ENCODE measurements at regions not wholly inside any gene's neighbourhood (a gene's known extent, or its start where the extent isn't known, plus 50 kb on each side); places are given as distances from the start of the nearest gene placed in this dataset.

GRCh38 chr5:60517094-60517694 lies 182.8 kb downstream of the DEPDC1B start:
- Histone ChIP-seq H3K27me3 (ENCODE audit: insufficient read depth, low read length) (no peaks in the 10 kb centered on the region), H3K9me3 (ENCODE audit: insufficient read depth, low read depth, low read length) (no peaks in the 10 kb centered on the region), H3K79me2 (ENCODE audit: insufficient read depth, low read length) (no peaks in the 10 kb centered on the region), H3K36me3 (ENCODE audit: insufficient read depth, low read length) (no peaks in the 10 kb centered on the region), H3K4me2 (ENCODE audit: low read length) (no peak overlapping the region), H4K20me1 (ENCODE audit: insufficient read depth, low read length) (no peaks in the 10 kb centered on the region), H3K4me1 (ENCODE audit: insufficient read depth, low read length) (peaks cover 4% of the 10 kb centered on the region), H2AFZ (ENCODE audit: low read depth, low read length) (no peak overlapping the region), H3K9ac (ENCODE audit: low read length) (no peak overlapping the region), H3K4me3 (ENCODE audit: insufficient read depth, low read depth, low read length) (no peak overlapping the region), H3K27ac (ENCODE audit: low read depth, low read length) (no peak overlapping the region)
- Mint-ChIP-seq H3K36me3 (ENCODE audit: low read depth, unreplicated experiment) (no peaks in the 10 kb centered on the region), H3K27me3 (ENCODE audit: low read depth, unreplicated experiment) (peaks cover 8% of the 10 kb centered on the region), H3K4me1 (ENCODE audit: low read depth, unreplicated experiment) (peaks cover 3% of the 10 kb centered on the region), H3K4me3 (ENCODE audit: unreplicated experiment) (no peak overlapping the region), H3K27ac (ENCODE audit: unreplicated experiment) (no peak overlapping the region), H3K9me3 (ENCODE audit: unreplicated experiment) (no peaks in the 10 kb centered on the region)
- FAIRE-seq (no peak), DNase-seq (ENCODE audit: low read depth) (no peak)
- TF ChIP-seq CTCF (IDR thresholded peaks at IDR 0.05; ENCODE audit: insufficient read depth, low read depth, low read length): no peak
- TF ChIP-seq EZH2 (IDR thresholded peaks at IDR 0.05; ENCODE audit: insufficient read depth, low read length): no peak

- H3K36me3 ChIP-seq (ENCODE audit: insufficient read depth, low read length): no peaks in the 10 kb centered on the region
- no peaks in the 10 kb centered on the region for H3K4me1 ChIP-seq (ENCODE audit: insufficient read depth, low read length)
- FAIRE-seq (no peak), DNase-seq (ENCODE audit: low read depth) (no peak)
- Mint-ChIP-seq H3K36me3 (ENCODE audit: low read depth, unreplicated experiment) (no peaks in the 10 kb centered on the region), H3K27ac (ENCODE audit: unreplicated experiment) (no peak overlapping the region), H3K9me3 (ENCODE audit: unreplicated experiment) (no peaks in the 10 kb centered on the region), H3K27me3 (ENCODE audit: low read depth, unreplicated experiment) (peaks cover 8% of the 10 kb centered on the region), H3K4me3 (ENCODE audit: unreplicated experiment) (no peak overlapping the region), H3K4me1 (ENCODE audit: low read depth, unreplicated experiment) (peaks cover 3% of the 10 kb centered on the region)
- no peaks in the 10 kb centered on the region for H3K79me2 ChIP-seq (ENCODE audit: insufficient read depth, low read length)
- no peak overlapping the region for H3K4me3 ChIP-seq (ENCODE audit: insufficient read depth, low read depth, low read length)
- H3K27ac ChIP-seq (ENCODE audit: low read depth, low read length): no peak overlapping the region
- H3K9me3 ChIP-seq (ENCODE audit: insufficient read depth, low read depth, low read length): no peaks in the 10 kb centered on the region
- H2AFZ ChIP-seq (ENCODE audit: low read depth, low read length): no peak overlapping the region
- H3K4me2 ChIP-seq (ENCODE audit: low read length): no peak overlapping the region
- no peak overlapping the region for H3K9ac ChIP-seq (ENCODE audit: low read length)
- H3K27me3 ChIP-seq (ENCODE audit: insufficient read depth, low read length): no peaks in the 10 kb centered on the region
- H4K20me1 ChIP-seq (ENCODE audit: insufficient read depth, low read length): no peaks in the 10 kb centered on the region
- TF ChIP-seq EZH2 (IDR thresholded peaks at IDR 0.05; ENCODE audit: insufficient read depth, low read length) (no peak), CTCF (IDR thresholded peaks at IDR 0.05; ENCODE audit: insufficient read depth, low read depth, low read length) (no peak)
Observed at GRCh38 chr5:60516688-60517087, 183.3 kb downstream of the DEPDC1B start.

GRCh38 chr5:60514152-60514551 lies 185.8 kb downstream of the DEPDC1B start:
- H3K4me2 ChIP-seq (ENCODE audit: low read length): no peak overlapping the region
- H3K9ac ChIP-seq (ENCODE audit: low read length): no peak overlapping the region
- no peaks in the 10 kb centered on the region for H3K27me3 ChIP-seq (ENCODE audit: insufficient read depth, low read length)
- no peaks in the 10 kb centered on the region for H3K36me3 Mint-ChIP-seq (ENCODE audit: low read depth, unreplicated experiment)
- H3K9me3 Mint-ChIP-seq (ENCODE audit: unreplicated experiment): no peaks in the 10 kb centered on the region
- H3K4me1 ChIP-seq (ENCODE audit: insufficient read depth, low read length): no peaks in the 10 kb centered on the region
- no peaks in the 10 kb centered on the region for H3K9me3 ChIP-seq (ENCODE audit: insufficient read depth, low read depth, low read length)
- no peak overlapping the region for H3K4me3 ChIP-seq (ENCODE audit: insufficient read depth, low read depth, low read length)
- H2AFZ ChIP-seq (ENCODE audit: low read depth, low read length): no peak overlapping the region
- FAIRE-seq: no peak
- peaks cover 5% of the 10 kb centered on the region for H3K27me3 Mint-ChIP-seq (ENCODE audit: low read depth, unreplicated experiment)
- no peak for DNase-seq (ENCODE audit: low read depth)
- H3K4me3 Mint-ChIP-seq (ENCODE audit: unreplicated experiment): no peak overlapping the region
- no peaks in the 10 kb centered on the region for H4K20me1 ChIP-seq (ENCODE audit: insufficient read depth, low read length)
- peaks cover 2% of the 10 kb centered on the region for H3K4me1 Mint-ChIP-seq (ENCODE audit: low read depth, unreplicated experiment)
- no peaks in the 10 kb centered on the region for H3K79me2 ChIP-seq (ENCODE audit: insufficient read depth, low read length)
- TF ChIP-seq EZH2 (IDR thresholded peaks at IDR 0.05; ENCODE audit: insufficient read depth, low read length) (no peak), CTCF (IDR thresholded peaks at IDR 0.05; ENCODE audit: insufficient read depth, low read depth, low read length) (no peak)
- H3K36me3 ChIP-seq (ENCODE audit: insufficient read depth, low read length): no peaks in the 10 kb centered on the region
- H3K27ac ChIP-seq (ENCODE audit: low read depth, low read length): no peak overlapping the region
- no peak overlapping the region for H3K27ac Mint-ChIP-seq (ENCODE audit: unreplicated experiment)
